Testis (tissue), 2 donors: ENCODE measurements at regions not wholly inside any gene's neighbourhood (a gene's known extent, or its start where the extent isn't known, plus 50 kb on each side); places are given as distances from the start of the nearest gene placed in this dataset.

Source experiments
- DNase-seq: peaks from one replicate; pipeline ENCODE4 v3.0.0-alpha.2; 2019
- H3K27ac ChIP-seq, 2 donors: fragments of 200-600 bp; sonication (generic); one replicate each; pipeline ENCODE4 v1.5.1; 2019
- H3K27me3 ChIP-seq: fragments of 200-600 bp; sonication (generic); one replicate; pipeline ENCODE4 v1.5.1; 2019
- H3K36me3 ChIP-seq: fragments of 200-600 bp; sonication (generic); one replicate; pipeline ENCODE4 v1.5.1; 2017; ENCODE audit warnings: low read depth; ENCODE audit errors: missing control alignments
- H3K4me1 ChIP-seq: fragments of 200-600 bp; sonication (generic); one replicate; pipeline ENCODE4 v1.5.1; 2019
- H3K4me3 ChIP-seq, 2 donors: fragments of 200-600 bp; sonication (generic); one replicate each; pipeline ENCODE4 v1.5.1; 2017 to 2019
- H3K9me3 ChIP-seq: fragments of 200-600 bp; sonication (generic); one replicate; pipeline ENCODE4 v1.5.1; 2017
- CTCF ChIP-seq, 3 experiments: fragments of 450-650 bp in 2 of 3; fragments of 200-600 bp in 1 of 3; sonication (generic) in 1 of 3; IDR thresholded peaks; one replicate each; pipeline ENCODE4 v1.5.1; 2016 to 2019; ENCODE audit warnings: antibody characterized with exemption in 3 of 3, mild to moderate bottlenecking in 2 of 3, moderate library complexity in 1 of 3
- POLR2A ChIP-seq: fragments of 450-650 bp; IDR thresholded peaks from one replicate; pipeline ENCODE4 v1.6.1; 2017; ENCODE audit warnings: antibody characterized with exemption, mild to moderate bottlenecking, moderate library complexity
- WGBS, 2 donors: methylation state at CpG; one replicate each; pipeline ENCODE4 v1.1.5; 2018; 5-methylcytosine and 5-hydroxymethylcytosine counted together
- intact Hi-C: fragments of 100-400 bp; cut with DNase I; formaldehyde crosslinking; loops from one replicate; pipeline ENCODE4 v1.15.1; 2023; ENCODE audit warnings: low total_unique reads

- WGBS, 2 donors: 57 to 72% methylated on average over 3 of the region's 3 CpGs
- TF ChIP-seq POLR2A: no peak
- intact Hi-C loops: no loop called here
- Histone ChIP-seq H3K4me3 (no peak overlapping the region), H3K27me3 (no peaks in the 10 kb centered on the region), H3K27ac (no peak overlapping the region), H3K36me3 (no peaks in the 10 kb centered on the region), H3K4me1 (no peaks in the 10 kb centered on the region), H3K9me3 (no peaks in the 10 kb centered on the region)
- no peak for DNase-seq
These were observed 394.0 kb upstream of the BRINP1 start for GRCh38 chr9:119763260-119763659.

GRCh38 chr9:119761812-119762211 lies 392.6 kb upstream of the BRINP1 start:
- Histone ChIP-seq H3K27ac (no peak overlapping the region), H3K9me3 (no peaks in the 10 kb centered on the region), H3K4me3 (no peak overlapping the region), H3K4me1 (no peaks in the 10 kb centered on the region), H3K27me3 (no peaks in the 10 kb centered on the region), H3K36me3 (no peaks in the 10 kb centered on the region)
- intact Hi-C loops: no loop called here
- TF ChIP-seq POLR2A (no peak), CTCF (IDR thresholded peaks at IDR 0.05) (no peak)
- DNase-seq: no peak
- 86 to 89% methylated on average over 2 of the region's 2 CpGs for WGBS, 2 donors

DNA sequence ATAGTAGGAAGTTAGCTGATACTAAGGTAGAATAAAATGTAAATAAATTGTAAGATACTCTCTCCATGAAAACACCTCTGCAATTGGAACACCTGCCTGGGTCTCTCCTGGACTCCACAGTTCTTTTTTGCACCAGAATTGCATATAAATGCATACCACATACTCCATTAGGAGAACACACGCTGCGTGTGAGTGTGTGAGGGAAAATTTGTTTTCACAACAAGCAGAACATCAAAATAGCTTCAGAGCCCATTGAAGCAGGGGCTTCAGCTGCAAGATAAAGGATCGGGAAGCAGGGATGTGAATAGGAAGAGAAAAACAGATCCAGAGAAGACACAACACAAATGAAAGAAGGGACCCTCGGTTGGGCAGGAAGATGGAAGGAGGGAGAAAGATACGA lies 389.8 kb upstream of the BRINP1 start:
- 64 to 75% methylated on average over 5 of the region's 5 CpGs for WGBS, 2 donors
- no peak for TF ChIP-seq POLR2A
- TF ChIP-seq CTCF (IDR thresholded peaks at IDR 0.05): no peak
- Histone ChIP-seq H3K36me3 (no peaks in the 10 kb centered on the region), H3K27ac (no peak overlapping the region), H3K4me1 (no peaks in the 10 kb centered on the region), H3K4me3 (no peak overlapping the region), H3K27me3 (no peaks in the 10 kb centered on the region), H3K9me3 (no peaks in the 10 kb centered on the region)
- no peak for DNase-seq
- intact Hi-C loops: no loop called here

DNA sequence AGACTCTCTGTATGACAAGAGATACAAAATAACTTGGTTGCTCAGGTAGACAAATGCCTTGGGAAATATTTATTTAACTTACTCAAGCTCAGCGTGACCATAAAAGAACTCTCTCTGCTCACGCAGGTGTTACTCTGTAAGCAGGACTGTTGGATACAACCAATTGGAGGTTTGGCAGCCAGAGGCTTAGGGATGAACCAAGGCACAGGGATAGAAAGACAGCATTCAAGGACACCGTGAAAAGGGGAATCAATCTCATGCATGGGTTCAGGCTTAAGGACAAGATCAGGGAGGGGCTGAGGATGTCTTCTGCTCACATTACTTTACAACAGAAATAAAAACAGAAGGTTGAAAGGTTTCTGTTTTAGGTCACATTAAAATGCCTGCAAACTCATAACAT lies 389.0 kb upstream of the BRINP1 start:
- Histone ChIP-seq H3K36me3 (no peaks in the 10 kb centered on the region), H3K9me3 (no peaks in the 10 kb centered on the region), H3K27ac (no peak overlapping the region), H3K4me3 (no peak overlapping the region), H3K27me3 (no peaks in the 10 kb centered on the region), H3K4me1 (no peaks in the 10 kb centered on the region)
- intact Hi-C loops: no loop called here
- 54 to 55% methylated on average over 3 of the region's 3 CpGs for WGBS, 2 donors
- DNase-seq: no peak
- no peak for TF ChIP-seq POLR2A
- TF ChIP-seq CTCF (IDR thresholded peaks at IDR 0.05): no peak

GRCh38 chr9:119739476-119739875 lies 370.2 kb upstream of the BRINP1 start:
- H3K27ac ChIP-seq: no peak overlapping the region
- WGBS, 2 donors: 50 to 55% methylated on average over 2 of the region's 2 CpGs
- intact Hi-C loops: no loop called here
- H3K4me3 ChIP-seq: no peak overlapping the region
- no peaks in the 10 kb centered on the region for H3K36me3 ChIP-seq
- no peaks in the 10 kb centered on the region for H3K9me3 ChIP-seq
- H3K27me3 ChIP-seq: no peaks in the 10 kb centered on the region
- TF ChIP-seq POLR2A (no peak), CTCF (IDR thresholded peaks at IDR 0.05) (no peak)
- H3K4me1 ChIP-seq: no peaks in the 10 kb centered on the region
- no peak for DNase-seq
